ENCODE measurements at regions not wholly inside any gene's neighbourhood (a gene's known extent, or its start where the extent isn't known, plus 50 kb on each side); places are given as distances from the start of the nearest gene placed in this dataset.

DNA sequence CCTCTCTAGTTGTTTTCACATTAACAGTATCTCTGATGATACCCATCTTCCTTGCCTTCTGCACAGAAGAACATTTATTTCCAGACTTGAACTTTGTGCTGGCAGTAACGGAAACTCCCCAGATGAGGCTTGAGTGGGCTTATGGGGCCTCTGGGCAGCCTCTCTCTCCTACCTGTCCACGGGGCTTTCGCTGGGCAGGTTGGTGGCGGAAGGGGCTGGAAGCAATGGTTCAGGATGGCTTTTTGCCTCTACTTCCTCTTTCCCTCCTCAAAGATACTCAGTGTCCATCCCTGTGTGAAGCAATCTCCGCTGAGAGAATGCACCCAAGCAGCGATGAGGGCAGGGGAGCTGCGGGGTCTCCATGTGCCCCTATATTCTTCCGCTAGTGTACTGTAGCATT, 348.2 kb downstream of the HLX start:
- Histone ChIP-seq H3K4me1 (ENCODE audit: insufficient read depth, low read length, severe bottlenecking) (no peaks in the 10 kb centered on the region), H2AFZ (ENCODE audit: low read length) (no peak overlapping the region), H3K36me3 (ENCODE audit: insufficient read depth, low read length) (no peaks in the 10 kb centered on the region), H3K79me2 (ENCODE audit: insufficient read depth, low read length) (no peaks in the 10 kb centered on the region), H3K9me2 (ENCODE audit: low read depth, low read length) (no peaks in the 10 kb centered on the region), H3K27me3 (ENCODE audit: insufficient read depth, low read length) (no peaks in the 10 kb centered on the region), H4K20me1 (ENCODE audit: insufficient read depth, low read length) (no peaks in the 10 kb centered on the region), H3K4me2 (ENCODE audit: low read length) (no peak overlapping the region), H3K9me3 (ENCODE audit: low read length) (0 out of 2 replicates have a peak, but pooled peaks cover 2% of the 10 kb centered on the region), H3K4me3 (ENCODE audit: low read depth, low read length, poor library complexity, severe bottlenecking) (no peak overlapping the region), H3K27ac (ENCODE audit: low read depth, low read length, poor library complexity, severe bottlenecking) (no peak overlapping the region), H3F3A (ENCODE audit: insufficient read depth, low read length) (no peaks in the 10 kb centered on the region), H3K9ac (ENCODE audit: low read length) (no peak overlapping the region)
- TF ChIP-seq EZH2 (IDR thresholded peaks at IDR 0.05; ENCODE audit: borderline replicate concordance, low read length) (no peak), CTCF (IDR thresholded peaks at IDR 0.05; ENCODE audit: low read length) (no peak)

- H3K36me3 ChIP-seq (ENCODE audit: insufficient read depth, low read length), result no peaks in the 10 kb centered on the region
- no peaks in the 10 kb centered on the region for H3K4me1 ChIP-seq (ENCODE audit: insufficient read depth, low read length, severe bottlenecking)
- no peaks in the 10 kb centered on the region for H4K20me1 ChIP-seq (ENCODE audit: insufficient read depth, low read length)
- no peak overlapping the region for H3K4me2 ChIP-seq (ENCODE audit: low read length)
- H3K9ac ChIP-seq (ENCODE audit: low read length), result no peak overlapping the region
- 0 out of 2 replicates have a peak, but pooled peaks cover 2% of the 10 kb centered on the region for H3K9me3 ChIP-seq (ENCODE audit: low read length)
- TF ChIP-seq CTCF (IDR thresholded peaks at IDR 0.05; ENCODE audit: low read length) (no peak), EZH2 (IDR thresholded peaks at IDR 0.05; ENCODE audit: borderline replicate concordance, low read length) (no peak)
- H3K27me3 ChIP-seq (ENCODE audit: insufficient read depth, low read length), result no peaks in the 10 kb centered on the region
- no peaks in the 10 kb centered on the region for H3K79me2 ChIP-seq (ENCODE audit: insufficient read depth, low read length)
- H3F3A ChIP-seq (ENCODE audit: insufficient read depth, low read length), result no peaks in the 10 kb centered on the region
- no peak overlapping the region for H3K4me3 ChIP-seq (ENCODE audit: low read depth, low read length, poor library complexity, severe bottlenecking)
- H3K27ac ChIP-seq (ENCODE audit: low read depth, low read length, poor library complexity, severe bottlenecking), result no peak overlapping the region
- H2AFZ ChIP-seq (ENCODE audit: low read length), result no peak overlapping the region
- H3K9me2 ChIP-seq (ENCODE audit: low read depth, low read length), result no peaks in the 10 kb centered on the region
These were observed 348.7 kb downstream of the HLX start for GRCh38 chr1:221227872-221228337.

DNA sequence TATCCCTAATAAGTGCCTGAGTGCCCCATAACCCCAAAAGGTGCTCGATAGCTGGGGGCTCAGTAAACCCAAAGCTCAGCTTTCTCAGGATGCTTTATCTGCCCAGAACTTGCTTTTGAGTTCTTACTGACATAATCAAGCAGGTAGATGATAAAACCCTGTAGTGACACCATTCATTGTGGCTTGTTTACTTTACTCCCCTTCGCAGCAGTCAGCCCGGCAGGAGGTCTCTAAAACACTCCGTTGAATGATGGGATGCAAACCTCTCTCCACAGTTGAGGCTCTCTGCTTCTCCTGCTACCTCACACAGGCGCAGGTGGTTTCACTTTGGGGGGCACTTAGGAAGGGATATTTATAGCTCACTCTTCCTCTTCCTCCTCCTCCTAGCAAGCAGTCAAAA, 349.4 kb downstream of the HLX start:
- Histone ChIP-seq H3K36me3 (ENCODE audit: insufficient read depth, low read length) (no peaks in the 10 kb centered on the region), H3F3A (ENCODE audit: insufficient read depth, low read length) (no peaks in the 10 kb centered on the region), H3K4me2 (ENCODE audit: low read length) (no peak overlapping the region), H3K27me3 (ENCODE audit: insufficient read depth, low read length) (no peaks in the 10 kb centered on the region), H3K9me2 (ENCODE audit: low read depth, low read length) (no peaks in the 10 kb centered on the region), H3K9me3 (ENCODE audit: low read length) (0 out of 2 replicates have a peak, but pooled peaks cover 2% of the 10 kb centered on the region), H3K4me3 (ENCODE audit: low read depth, low read length, poor library complexity, severe bottlenecking) (no peak overlapping the region), H2AFZ (ENCODE audit: low read length) (no peak overlapping the region), H3K27ac (ENCODE audit: low read depth, low read length, poor library complexity, severe bottlenecking) (no peak overlapping the region), H3K79me2 (ENCODE audit: insufficient read depth, low read length) (no peaks in the 10 kb centered on the region), H3K9ac (ENCODE audit: low read length) (no peak overlapping the region), H4K20me1 (ENCODE audit: insufficient read depth, low read length) (no peaks in the 10 kb centered on the region), H3K4me1 (ENCODE audit: insufficient read depth, low read length, severe bottlenecking) (no peaks in the 10 kb centered on the region)
- TF ChIP-seq CTCF (IDR thresholded peaks at IDR 0.05; ENCODE audit: low read length) (no peak), EZH2 (IDR thresholded peaks at IDR 0.05; ENCODE audit: borderline replicate concordance, low read length) (no peak)
